ENCODE measurements at regions not wholly inside any gene's neighbourhood (a gene's known extent, or its start where the extent isn't known, plus 50 kb on each side); places are given as distances from the start of the nearest gene placed in this dataset.

DNA sequence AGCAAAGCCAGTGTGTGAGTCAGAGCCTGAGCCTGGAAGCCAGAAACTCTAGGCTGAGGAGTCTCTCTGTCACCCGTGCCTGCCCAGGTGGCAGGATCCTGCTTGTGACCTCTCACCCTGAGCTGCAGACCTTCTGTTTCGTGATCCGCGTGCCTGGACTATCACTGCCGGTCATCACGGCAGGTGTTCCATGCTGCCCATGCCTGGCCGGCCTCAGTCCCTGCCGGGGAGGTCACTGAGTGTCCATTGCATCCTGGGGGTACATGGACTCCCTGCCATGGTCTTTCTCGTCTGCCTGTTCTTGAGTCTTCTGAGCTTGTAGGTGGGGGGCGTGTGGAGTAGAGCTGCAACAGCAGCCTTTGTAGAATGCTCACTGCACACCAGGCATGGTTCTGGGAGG is 1032.4 kb downstream of the TBC1D22A start:
- TF ChIP-seq, protein P1, sequence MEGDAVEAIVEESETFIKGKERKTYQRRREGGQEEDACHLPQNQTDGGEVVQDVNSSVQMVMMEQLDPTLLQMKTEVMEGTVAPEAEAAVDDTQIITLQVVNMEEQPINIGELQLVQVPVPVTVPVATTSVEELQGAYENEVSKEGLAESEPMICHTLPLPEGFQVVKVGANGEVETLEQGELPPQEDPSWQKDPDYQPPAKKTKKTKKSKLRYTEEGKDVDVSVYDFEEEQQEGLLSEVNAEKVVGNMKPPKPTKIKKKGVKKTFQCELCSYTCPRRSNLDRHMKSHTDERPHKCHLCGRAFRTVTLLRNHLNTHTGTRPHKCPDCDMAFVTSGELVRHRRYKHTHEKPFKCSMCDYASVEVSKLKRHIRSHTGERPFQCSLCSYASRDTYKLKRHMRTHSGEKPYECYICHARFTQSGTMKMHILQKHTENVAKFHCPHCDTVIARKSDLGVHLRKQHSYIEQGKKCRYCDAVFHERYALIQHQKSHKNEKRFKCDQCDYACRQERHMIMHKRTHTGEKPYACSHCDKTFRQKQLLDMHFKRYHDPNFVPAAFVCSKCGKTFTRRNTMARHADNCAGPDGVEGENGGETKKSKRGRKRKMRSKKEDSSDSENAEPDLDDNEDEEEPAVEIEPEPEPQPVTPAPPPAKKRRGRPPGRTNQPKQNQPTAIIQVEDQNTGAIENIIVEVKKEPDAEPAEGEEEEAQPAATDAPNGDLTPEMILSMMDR (IDR thresholded peaks at IDR 0.05): no peak
- TF ChIP-seq POLR2AphosphoS5 (IDR thresholded peaks at IDR 0.05; ENCODE audit: low read depth, low read length): no peak
- TF ChIP-seq TCF7L2 (IDR thresholded peaks at IDR 0.05; ENCODE audit: low read depth, low read length): no peak
- TF ChIP-seq, protein P2, sequence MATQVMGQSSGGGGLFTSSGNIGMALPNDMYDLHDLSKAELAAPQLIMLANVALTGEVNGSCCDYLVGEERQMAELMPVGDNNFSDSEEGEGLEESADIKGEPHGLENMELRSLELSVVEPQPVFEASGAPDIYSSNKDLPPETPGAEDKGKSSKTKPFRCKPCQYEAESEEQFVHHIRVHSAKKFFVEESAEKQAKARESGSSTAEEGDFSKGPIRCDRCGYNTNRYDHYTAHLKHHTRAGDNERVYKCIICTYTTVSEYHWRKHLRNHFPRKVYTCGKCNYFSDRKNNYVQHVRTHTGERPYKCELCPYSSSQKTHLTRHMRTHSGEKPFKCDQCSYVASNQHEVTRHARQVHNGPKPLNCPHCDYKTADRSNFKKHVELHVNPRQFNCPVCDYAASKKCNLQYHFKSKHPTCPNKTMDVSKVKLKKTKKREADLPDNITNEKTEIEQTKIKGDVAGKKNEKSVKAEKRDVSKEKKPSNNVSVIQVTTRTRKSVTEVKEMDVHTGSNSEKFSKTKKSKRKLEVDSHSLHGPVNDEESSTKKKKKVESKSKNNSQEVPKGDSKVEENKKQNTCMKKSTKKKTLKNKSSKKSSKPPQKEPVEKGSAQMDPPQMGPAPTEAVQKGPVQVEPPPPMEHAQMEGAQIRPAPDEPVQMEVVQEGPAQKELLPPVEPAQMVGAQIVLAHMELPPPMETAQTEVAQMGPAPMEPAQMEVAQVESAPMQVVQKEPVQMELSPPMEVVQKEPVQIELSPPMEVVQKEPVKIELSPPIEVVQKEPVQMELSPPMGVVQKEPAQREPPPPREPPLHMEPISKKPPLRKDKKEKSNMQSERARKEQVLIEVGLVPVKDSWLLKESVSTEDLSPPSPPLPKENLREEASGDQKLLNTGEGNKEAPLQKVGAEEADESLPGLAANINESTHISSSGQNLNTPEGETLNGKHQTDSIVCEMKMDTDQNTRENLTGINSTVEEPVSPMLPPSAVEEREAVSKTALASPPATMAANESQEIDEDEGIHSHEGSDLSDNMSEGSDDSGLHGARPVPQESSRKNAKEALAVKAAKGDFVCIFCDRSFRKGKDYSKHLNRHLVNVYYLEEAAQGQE (IDR thresholded peaks at IDR 0.05; ENCODE audit: insufficient read depth in 1 of 2, low read depth in 2 of 2, low read length in 1 of 2): no peak

Measured in Panc1 (cell line).